ENCODE measurements at regions not wholly inside any gene's neighbourhood (a gene's known extent, or its start where the extent isn't known, plus 50 kb on each side); places are given as distances from the start of the nearest gene placed in this dataset.

DNA sequence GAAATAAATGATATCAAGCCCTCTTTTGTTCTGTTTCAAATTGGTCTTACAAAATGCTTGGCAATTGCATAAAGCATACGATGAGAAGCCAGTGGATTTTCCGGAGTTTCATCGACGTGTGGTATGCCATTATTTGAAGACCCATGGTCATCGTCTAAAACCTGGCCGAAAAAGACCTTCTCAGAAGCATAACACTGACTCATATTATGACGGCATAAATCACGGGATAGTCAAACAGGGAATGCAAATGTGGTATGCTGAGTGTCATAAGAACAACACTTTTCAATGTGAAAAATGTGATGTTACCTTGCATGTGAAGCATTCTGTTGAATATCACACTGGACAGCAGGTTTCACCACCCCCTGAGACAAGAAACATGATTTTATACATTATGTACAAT, 695.2 kb downstream of the GRXCR1 start:
- no peak for TF ChIP-seq FOXP2 (optimal IDR thresholded peaks at IDR 0.05; ENCODE audit: borderline replicate concordance, extremely low read depth, extremely low read length, insufficient read depth)
- TF ChIP-seq TAF1 (IDR thresholded peaks at IDR 0.05; ENCODE audit: borderline replicate concordance, insufficient read depth, low read length): no peak
- TF ChIP-seq, protein P1, sequence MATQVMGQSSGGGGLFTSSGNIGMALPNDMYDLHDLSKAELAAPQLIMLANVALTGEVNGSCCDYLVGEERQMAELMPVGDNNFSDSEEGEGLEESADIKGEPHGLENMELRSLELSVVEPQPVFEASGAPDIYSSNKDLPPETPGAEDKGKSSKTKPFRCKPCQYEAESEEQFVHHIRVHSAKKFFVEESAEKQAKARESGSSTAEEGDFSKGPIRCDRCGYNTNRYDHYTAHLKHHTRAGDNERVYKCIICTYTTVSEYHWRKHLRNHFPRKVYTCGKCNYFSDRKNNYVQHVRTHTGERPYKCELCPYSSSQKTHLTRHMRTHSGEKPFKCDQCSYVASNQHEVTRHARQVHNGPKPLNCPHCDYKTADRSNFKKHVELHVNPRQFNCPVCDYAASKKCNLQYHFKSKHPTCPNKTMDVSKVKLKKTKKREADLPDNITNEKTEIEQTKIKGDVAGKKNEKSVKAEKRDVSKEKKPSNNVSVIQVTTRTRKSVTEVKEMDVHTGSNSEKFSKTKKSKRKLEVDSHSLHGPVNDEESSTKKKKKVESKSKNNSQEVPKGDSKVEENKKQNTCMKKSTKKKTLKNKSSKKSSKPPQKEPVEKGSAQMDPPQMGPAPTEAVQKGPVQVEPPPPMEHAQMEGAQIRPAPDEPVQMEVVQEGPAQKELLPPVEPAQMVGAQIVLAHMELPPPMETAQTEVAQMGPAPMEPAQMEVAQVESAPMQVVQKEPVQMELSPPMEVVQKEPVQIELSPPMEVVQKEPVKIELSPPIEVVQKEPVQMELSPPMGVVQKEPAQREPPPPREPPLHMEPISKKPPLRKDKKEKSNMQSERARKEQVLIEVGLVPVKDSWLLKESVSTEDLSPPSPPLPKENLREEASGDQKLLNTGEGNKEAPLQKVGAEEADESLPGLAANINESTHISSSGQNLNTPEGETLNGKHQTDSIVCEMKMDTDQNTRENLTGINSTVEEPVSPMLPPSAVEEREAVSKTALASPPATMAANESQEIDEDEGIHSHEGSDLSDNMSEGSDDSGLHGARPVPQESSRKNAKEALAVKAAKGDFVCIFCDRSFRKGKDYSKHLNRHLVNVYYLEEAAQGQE (IDR thresholded peaks at IDR 0.05; ENCODE audit: insufficient read depth in 1 of 2, low read depth in 2 of 2, low read length in 2 of 2): no peak
- TF ChIP-seq POLR2AphosphoS5 (IDR thresholded peaks at IDR 0.05; ENCODE audit: low read depth, low read length): no peak

DNA sequence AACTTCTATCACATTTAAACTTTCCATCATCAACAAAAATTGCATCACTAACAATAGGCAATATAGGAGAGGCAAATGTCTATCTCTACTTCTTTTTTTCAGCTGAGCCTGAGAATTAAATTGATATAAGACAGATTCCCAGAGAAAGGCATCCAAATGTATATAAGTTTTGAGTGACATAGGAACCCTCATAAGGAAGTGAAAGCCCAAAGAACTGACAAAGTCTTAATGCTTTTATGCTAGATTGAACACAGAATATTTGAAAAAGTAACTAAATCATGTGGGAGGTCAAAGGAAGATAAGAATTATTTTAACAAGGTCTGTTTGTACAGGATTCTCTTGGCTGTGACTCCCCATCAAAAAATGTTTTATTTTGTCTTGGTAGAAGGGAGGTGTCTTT, 714.9 kb downstream of the GRXCR1 start:
- TF ChIP-seq FOXP2 (optimal IDR thresholded peaks at IDR 0.05; ENCODE audit: borderline replicate concordance, extremely low read depth, extremely low read length, insufficient read depth) (no peak), TAF1 (IDR thresholded peaks at IDR 0.05; ENCODE audit: borderline replicate concordance, insufficient read depth, low read length) (no peak), SIN3A (IDR thresholded peaks at IDR 0.05; ENCODE audit: borderline replicate concordance, insufficient read depth, low read length) (no peak), POLR2AphosphoS5 (IDR thresholded peaks at IDR 0.05; ENCODE audit: low read depth, low read length) (no peak)
- TF ChIP-seq, protein P1 (IDR thresholded peaks at IDR 0.05; ENCODE audit: insufficient read depth in 1 of 2, low read depth in 2 of 2, low read length in 2 of 2): no peak

DNA sequence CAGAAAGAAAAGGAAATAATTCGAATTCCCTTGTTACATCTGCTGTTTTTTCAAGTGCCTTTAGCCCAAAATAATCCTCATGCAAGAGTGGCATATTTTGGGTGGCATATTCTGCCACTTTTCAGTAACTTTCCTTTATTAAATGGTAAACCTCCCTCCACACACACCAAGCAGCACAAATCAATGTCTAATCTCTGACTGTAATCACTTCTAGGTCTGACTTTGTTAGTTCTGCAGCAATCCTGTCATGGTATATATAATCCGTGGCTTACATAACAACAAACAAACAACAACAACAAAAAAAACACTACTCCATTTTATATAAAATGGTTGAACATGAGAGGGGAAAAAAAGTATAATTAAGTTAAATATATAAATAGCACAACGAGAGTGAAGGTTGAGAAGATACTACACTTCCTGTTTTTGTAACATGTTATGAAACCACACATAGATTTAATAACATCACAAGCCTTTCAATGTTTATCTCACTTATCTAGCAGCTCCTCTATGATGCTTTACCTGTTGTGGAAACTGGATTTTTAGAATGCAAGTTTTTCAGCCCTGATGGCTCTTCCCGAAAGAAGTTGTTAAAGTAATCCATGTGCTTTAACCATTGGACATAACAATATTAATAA, 715.4 kb downstream of the GRXCR1 start:
- TF ChIP-seq, protein P1 (IDR thresholded peaks at IDR 0.05; ENCODE audit: insufficient read depth in 1 of 2, low read depth in 2 of 2, low read length in 2 of 2): no peak
- no peak for TF ChIP-seq FOXP2 (optimal IDR thresholded peaks at IDR 0.05; ENCODE audit: borderline replicate concordance, extremely low read depth, extremely low read length, insufficient read depth)
- TF ChIP-seq POLR2AphosphoS5 (IDR thresholded peaks at IDR 0.05; ENCODE audit: low read depth, low read length): no peak
- no peak for TF ChIP-seq TAF1 (IDR thresholded peaks at IDR 0.05; ENCODE audit: borderline replicate concordance, insufficient read depth, low read length)
- no peak for TF ChIP-seq SIN3A (IDR thresholded peaks at IDR 0.05; ENCODE audit: borderline replicate concordance, insufficient read depth, low read length)

DNA sequence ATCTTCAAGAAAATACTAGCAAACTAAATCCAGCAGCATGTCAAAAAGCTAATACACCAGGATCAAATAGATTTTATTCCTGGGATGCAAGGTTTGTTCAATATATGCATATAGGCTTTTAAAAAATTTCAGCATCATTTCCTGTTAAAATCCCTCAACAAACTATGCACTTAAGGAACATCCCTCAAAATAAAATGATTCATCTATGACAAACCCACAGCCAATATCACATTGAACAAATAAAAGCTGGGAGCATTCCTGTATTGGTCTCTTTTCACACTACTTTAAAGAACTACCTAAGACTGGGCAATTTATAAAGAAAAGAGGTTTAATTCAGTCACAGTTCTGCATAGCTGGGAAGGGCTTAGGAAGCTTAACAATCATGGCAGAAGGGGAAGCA, 726.7 kb downstream of the GRXCR1 start:
- TF ChIP-seq POLR2AphosphoS5 (IDR thresholded peaks at IDR 0.05; ENCODE audit: low read depth, low read length) (no peak), SIN3A (IDR thresholded peaks at IDR 0.05; ENCODE audit: borderline replicate concordance, insufficient read depth, low read length) (no peak), FOXP2 (optimal IDR thresholded peaks at IDR 0.05; ENCODE audit: borderline replicate concordance, extremely low read depth, extremely low read length, insufficient read depth) (no peak), TAF1 (IDR thresholded peaks at IDR 0.05; ENCODE audit: borderline replicate concordance, insufficient read depth, low read length) (no peak)
- TF ChIP-seq, protein P1 (IDR thresholded peaks at IDR 0.05; ENCODE audit: insufficient read depth in 1 of 2, low read depth in 2 of 2, low read length in 2 of 2): no peak
